Lung (tissue), 11 donors: ENCODE measurements at regions not wholly inside any gene's neighbourhood (a gene's known extent, or its start where the extent isn't known, plus 50 kb on each side); places are given as distances from the start of the nearest gene placed in this dataset.

Source experiments
- ATAC-seq: fragments of 200-7000 bp; cut with Tn5 transposase; one replicate; pipeline ENCODE4 v1.9.1; 2020; ENCODE audit warnings: moderate number of reproducible peaks; ENCODE audit not compliant: insufficient read depth, low FRiP score
- DNase-seq, 3 donors: peaks; one replicate each; pipeline ENCODE4 v3.0.0-alpha.2; 2013 to 2017
- H3K27ac ChIP-seq, 2 donors: one replicate each; pipeline ENCODE4 v1.5.1; 2013; ENCODE audit warnings: mild to moderate bottlenecking in 2 of 2, moderate library complexity in 2 of 2, control low read depth in 1 of 2, inconsistent platforms in 1 of 2, low read depth in 1 of 2, low read length in 1 of 2
- H3K27me3 ChIP-seq, 3 donors: one replicate each; pipeline ENCODE4 v1.5.1; 2013; ENCODE audit warnings: low read length in 2 of 3; ENCODE audit not compliant: control insufficient read depth in 3 of 3, insufficient read depth in 3 of 3
- H3K36me3 ChIP-seq, 4 donors: one replicate each; pipeline ENCODE4 v1.5.1; 2013; ENCODE audit warnings: low read length in 4 of 4, mild to moderate bottlenecking in 1 of 4, moderate library complexity in 1 of 4; ENCODE audit not compliant: control insufficient read depth in 4 of 4, insufficient read depth in 4 of 4
- H3K4me1 ChIP-seq, 5 donors: one replicate each; pipeline ENCODE4 v1.5.1; 2013; ENCODE audit warnings: low read length in 5 of 5, mild to moderate bottlenecking in 2 of 5, moderate library complexity in 1 of 5; ENCODE audit not compliant: control insufficient read depth in 5 of 5, insufficient read depth in 5 of 5
- H3K4me3 ChIP-seq: one replicate; pipeline ENCODE4 v1.5.1; 2013; ENCODE audit warnings: mild to moderate bottlenecking, control low read depth, moderate library complexity
- H3K9ac ChIP-seq, 2 donors: one replicate each; pipeline ENCODE4 v1.5.1; 2013; ENCODE audit warnings: low read length in 2 of 2, control low read depth in 1 of 2; ENCODE audit not compliant: insufficient read depth in 1 of 2
- H3K9me3 ChIP-seq, 4 donors: one replicate each; pipeline ENCODE4 v1.5.1; 2013; ENCODE audit warnings: low read length in 3 of 4, mild to moderate bottlenecking in 1 of 4, moderate library complexity in 1 of 4; ENCODE audit not compliant: control insufficient read depth in 4 of 4, insufficient read depth in 3 of 4
- CTCF ChIP-seq: IDR thresholded peaks from 2 replicates; pipeline ENCODE4 v1.5.1; 2012; ENCODE audit warnings: mild to moderate bottlenecking; ENCODE audit errors: control extremely low read depth, extremely low read depth
- WGBS, 2 donors: extraction: QIAGEN DNeasy Blood & Tissue Kit; methylation state at CpG; one replicate each; pipeline ENCODE4 v1.1.7; 2013; 5-methylcytosine and 5-hydroxymethylcytosine counted together
- donor health status: control.
- donor health status: control.
- donor health status: Bipolar disorder and iron deficiency.
- donor health status: healthy.
- donor health status: DM: yes; HTN: yes; CAD: no.

GRCh38 chr10:8513155-8514147, 459.0 kb downstream of the GATA3 start:
- Histone ChIP-seq H3K9ac (no peak overlapping the region), H3K27me3 (peaks cover 0 to 5% (median 2%) of the 10 kb centered on the region in 3 donors), H3K36me3 (no peaks in the 10 kb centered on the region), H3K4me1 (no peaks in the 10 kb centered on the region), H3K9me3 (no peaks in the 10 kb centered on the region), H3K4me3 (no peak overlapping the region), H3K27ac (no peak overlapping the region)
- no peak for TF ChIP-seq CTCF
- no peak for DNase-seq
- 91 to 94% methylated on average over 41 of the region's 41 CpGs for WGBS, 2 donors
- ATAC-seq = no peak

- H3K9ac ChIP-seq = no peak overlapping the region
- no peaks in the 10 kb centered on the region for H3K4me1 ChIP-seq
- ATAC-seq (no peak), DNase-seq (no peak)
- WGBS, 2 donors = 84 to 88% methylated on average over 2 of the region's 2 CpGs
- H3K36me3 ChIP-seq = no peaks in the 10 kb centered on the region
- peaks cover 0 to 2% (median 0%) of the 10 kb centered on the region in 4 donors for H3K9me3 ChIP-seq
- H3K27me3 ChIP-seq = peaks cover 0 to 8% (median 6%) of the 10 kb centered on the region in 3 donors
- TF ChIP-seq CTCF = no peak
- no peak overlapping the region for H3K27ac ChIP-seq
- no peak overlapping the region for H3K4me3 ChIP-seq
Measured at GRCh38 chr10:8520382-8520781, 465.9 kb downstream of the GATA3 start.

GRCh38 chr10:8527773-8528172, 473.3 kb downstream of the GATA3 start:
- Histone ChIP-seq H3K27me3 (peaks cover 0 to 4% (median 0%) of the 10 kb centered on the region in 3 donors), H3K4me3 (no peak overlapping the region), H3K36me3 (no peaks in the 10 kb centered on the region), H3K27ac (no peak overlapping the region), H3K9me3 (peaks cover 0 to 5% (median 0%) of the 10 kb centered on the region in 4 donors), H3K9ac (no peak overlapping the region), H3K4me1 (no peaks in the 10 kb centered on the region)
- DNase-seq (no peak), ATAC-seq (no peak)
- no peak for TF ChIP-seq CTCF
- 86% methylated on average over 3 of the region's 3 CpGs for WGBS, 2 donors
